ENCODE measurements at regions not wholly inside any gene's neighbourhood (a gene's known extent, or its start where the extent isn't known, plus 50 kb on each side); places are given as distances from the start of the nearest gene placed in this dataset.

- TF ChIP-seq CTCF (IDR thresholded peaks at IDR 0.05), result no peak
- intact Hi-C loops (cut with DNase I; ENCODE audit: low total_unique reads), result no loop called here
- no peak for DNase-seq
- H3K4me1 ChIP-seq, result no peaks in the 10 kb centered on the region
- no peaks in the 10 kb centered on the region for H3K27me3 ChIP-seq
- H3K9me3 ChIP-seq, result no peaks in the 10 kb centered on the region
- H3K4me3 ChIP-seq, result no peak overlapping the region
- H3K27ac ChIP-seq, result no peak overlapping the region
- H3K36me3 ChIP-seq, result no peaks in the 10 kb centered on the region
These were observed 107.1 kb downstream of the FBXO4 start for GRCh38 chr5:42032137-42032536.

- TF ChIP-seq CTCF (IDR thresholded peaks at IDR 0.05), result no peak
- TF ChIP-seq POLR2A (IDR thresholded peaks at IDR 0.05), result no peak
- no peaks in the 10 kb centered on the region for H3K27me3 ChIP-seq
- no peaks in the 10 kb centered on the region for H3K36me3 ChIP-seq
- H3K9me3 ChIP-seq, result no peaks in the 10 kb centered on the region
- DNase-seq, result no peak
- intact Hi-C loops (cut with DNase I; ENCODE audit: low total_unique reads), result no loop called here
- no peaks in the 10 kb centered on the region for H3K4me1 ChIP-seq
- H3K27ac ChIP-seq, result no peak overlapping the region
- H3K4me3 ChIP-seq, result no peak overlapping the region
These were observed 110.4 kb downstream of the FBXO4 start for GRCh38 chr5:42035526-42035925.

- H3K4me3 ChIP-seq, result no peak overlapping the region
- TF ChIP-seq POLR2A (IDR thresholded peaks at IDR 0.05), result no peak
- no peak for TF ChIP-seq CTCF (IDR thresholded peaks at IDR 0.05)
- intact Hi-C loops (cut with DNase I; ENCODE audit: low total_unique reads), result no loop called here
- no peaks in the 10 kb centered on the region for H3K36me3 ChIP-seq
- DNase-seq, result no peak
- H3K27me3 ChIP-seq, result no peaks in the 10 kb centered on the region
- no peaks in the 10 kb centered on the region for H3K4me1 ChIP-seq
- no peak overlapping the region for H3K27ac ChIP-seq
- H3K9me3 ChIP-seq, result no peaks in the 10 kb centered on the region
These were observed 111.3 kb downstream of the FBXO4 start for GRCh38 chr5:42036379-42036778.

- no peaks in the 10 kb centered on the region for H3K36me3 ChIP-seq
- H3K27ac ChIP-seq, result no peak overlapping the region
- no peak overlapping the region for H3K4me3 ChIP-seq
- no peak for DNase-seq
- no peaks in the 10 kb centered on the region for H3K27me3 ChIP-seq
- TF ChIP-seq CTCF (IDR thresholded peaks at IDR 0.05) (no peak), POLR2A (IDR thresholded peaks at IDR 0.05) (no peak)
- H3K4me1 ChIP-seq, result no peaks in the 10 kb centered on the region
- no peaks in the 10 kb centered on the region for H3K9me3 ChIP-seq
- intact Hi-C loops (cut with DNase I; ENCODE audit: low total_unique reads), result no loop called here
These were observed 112.4 kb downstream of the FBXO4 start for GRCh38 chr5:42037379-42037932.

GRCh38 chr5:42043400-42043799 lies 118.3 kb downstream of the FBXO4 start:
- intact Hi-C loops (cut with DNase I; ENCODE audit: low total_unique reads), result no loop called here
- Histone ChIP-seq H3K4me3 (no peak overlapping the region), H3K27me3 (no peaks in the 10 kb centered on the region), H3K27ac (no peak overlapping the region), H3K9me3 (no peaks in the 10 kb centered on the region), H3K36me3 (no peaks in the 10 kb centered on the region), H3K4me1 (no peaks in the 10 kb centered on the region)
- no peak for TF ChIP-seq POLR2A (IDR thresholded peaks at IDR 0.05)
- no peak for TF ChIP-seq CTCF (IDR thresholded peaks at IDR 0.05)
- no peak for DNase-seq

Data from uterus (tissue), 3 donors.